GM19397 (cell line): ENCODE measurements at regions not wholly inside any gene's neighbourhood (a gene's known extent, or its start where the extent isn't known, plus 50 kb on each side); places are given as distances from the start of the nearest gene placed in this dataset.
A peak's percentile ranks its signal among the peaks of the same experiment; 100 is the strongest.
"Not testable (repeated sequence)": the region's sequence is repeated elsewhere in the genome, so short reads cannot be mapped to it uniquely, and the experiment has no call there.

Experiments
- ATAC-seq: cut with Tn5 transposase; IDR thresholded peaks from one replicate; pipeline ENCODE4 v1.9.1; 2021; ENCODE audit warnings: mild to moderate bottlenecking, moderate library complexity; ENCODE audit not compliant: unreplicated experiment

GRCh38 chr5:131107128-131107527 is 57.9 kb downstream of the HINT1 start:
- no peak for ATAC-seq

GRCh38 chr5:131104169-131104808 is 60.8 kb downstream of the HINT1 start:
- ATAC-seq: no peak

- ATAC-seq: no peak
Observed at GRCh38 chr5:131096774-131097710, 68.0 kb downstream of the HINT1 start.

GRCh38 chr5:131095561-131095960 is 69.5 kb downstream of the HINT1 start:
- not testable (repeated sequence) for ATAC-seq

- ATAC-seq: no peak
Observed at GRCh38 chr5:131084436-131084835, 80.6 kb downstream of the HINT1 start.

- no peak for ATAC-seq
Observed at GRCh38 chr5:131081913-131082488, 83.1 kb downstream of the HINT1 start.

- no peak for ATAC-seq
Observed at GRCh38 chr5:131081374-131081773, 83.7 kb downstream of the HINT1 start.

- ATAC-seq: no peak
Observed at GRCh38 chr5:131079232-131079631, 85.8 kb downstream of the HINT1 start.

- peak; percentile 97 for ATAC-seq
Observed at GRCh38 chr5:131068893-131069643, 96.0 kb downstream of the HINT1 start.

GRCh38 chr5:131068076-131068475 is 97.0 kb downstream of the HINT1 start:
- no peak for ATAC-seq

- no peak for ATAC-seq
Observed at GRCh38 chr5:131067636-131068035, 97.4 kb downstream of the HINT1 start.

GRCh38 chr5:131064669-131065371 is 100.2 kb downstream of the HINT1 start:
- no peak for ATAC-seq

GRCh38 chr5:131042021-131042789 is 122.9 kb downstream of the HINT1 start:
- ATAC-seq: no peak

- ATAC-seq: no peak
Observed at GRCh38 chr5:131023498-131023865, 141.6 kb downstream of the HINT1 start.

- no peak for ATAC-seq
Observed at GRCh38 chr5:131022811-131023497, 142.1 kb downstream of the HINT1 start.

GRCh38 chr5:131021646-131022045 is 143.4 kb downstream of the HINT1 start:
- ATAC-seq: no peak

- ATAC-seq: no peak
Observed at GRCh38 chr5:131019601-131020315, 145.3 kb downstream of the HINT1 start.

GRCh38 chr5:131019111-131019510 is 145.9 kb downstream of the HINT1 start:
- no peak for ATAC-seq

- no peak for ATAC-seq
Observed at GRCh38 chr5:131008329-131008728, 156.7 kb downstream of the HINT1 start.
